PC-9 (cell line): ENCODE measurements at regions not wholly inside any gene's neighbourhood (a gene's known extent, or its start where the extent isn't known, plus 50 kb on each side); places are given as distances from the start of the nearest gene placed in this dataset.

Source experiments
- BruUV-seq: library from RNA; stranded (reverse); fragments of 400-500 nt; replicated peaks from 2 replicates; lab custom pipeline; 2021; lab: Mats Ljungman, UMichigan
- CTCF ChIA-PET: fragments of 300-600 bp; sonication (Branson Sonifier 250); formaldehyde crosslinking; loops from one replicate; lab custom pipeline; 2022; ENCODE audit warnings: antibody characterized with exemption; lab: Charles Lee
- POLR2A ChIA-PET: fragments of 300-600 bp; sonication (Branson Sonifier 250); formaldehyde crosslinking; loops from one replicate; lab custom pipeline; 2022; ENCODE audit warnings: antibody characterized with exemption; ENCODE audit not compliant: unreplicated experiment; lab: Charles Lee
- DNase-seq, 2 experiments: peaks; one replicate each; pipeline versions ENCODE4 v3.0.0 to v3.0.0-alpha.2; 2015 to 2022; ENCODE audit warnings: mixed read lengths in 1 of 2
- H2AFZ ChIP-seq: fragments of 200-600 bp; sonication (generic); 2 replicates; pipeline ENCODE4 v1.8.1; 2017; ENCODE audit warnings: antibody characterized with exemption
- H3F3A ChIP-seq: fragments of 200-600 bp; sonication (generic); 2 replicates; pipeline ENCODE4 v1.8.1; 2017; ENCODE audit warnings: antibody characterized with exemption, mild to moderate bottlenecking, low read depth; ENCODE audit not compliant: insufficient read depth
- H3K27ac ChIP-seq: fragments of 200-600 bp; sonication (generic); 2 replicates; pipeline ENCODE4 v1.6.1; 2016; ENCODE audit warnings: mixed run types
- H3K27me3 ChIP-seq: fragments of 200-600 bp; sonication (generic); 2 replicates; pipeline ENCODE4 v1.6.1; 2016; ENCODE audit warnings: low read depth, mixed run types; ENCODE audit not compliant: insufficient read depth
- H3K36me3 ChIP-seq: fragments of 200-600 bp; sonication (generic); 2 replicates; pipeline ENCODE4 v1.6.1; 2016; ENCODE audit warnings: low read depth, mixed run types
- H3K4me1 ChIP-seq: fragments of 200-600 bp; sonication (generic); replicated peaks from 2 replicates; pipeline ENCODE4 v1.6.1; 2016; ENCODE audit warnings: mixed run types; ENCODE audit not compliant: insufficient read depth
- H3K4me2 ChIP-seq: fragments of 200-600 bp; sonication (generic); 2 replicates; pipeline ENCODE4 v1.6.1; 2017; ENCODE audit warnings: mixed run types
- H3K4me3 ChIP-seq: fragments of 200-600 bp; sonication (generic); 2 replicates; pipeline ENCODE4 v1.6.1; 2016; ENCODE audit warnings: mixed run types
- H3K79me2 ChIP-seq: fragments of 200-600 bp; sonication (generic); 2 replicates; pipeline ENCODE4 v1.6.1; 2017; ENCODE audit warnings: low read depth, mixed run types
- H3K9me2 ChIP-seq: fragments of 200-600 bp; sonication (generic); 2 replicates; pipeline ENCODE4 v1.8.1; 2017; ENCODE audit warnings: mild to moderate bottlenecking; ENCODE audit not compliant: insufficient read depth
- H3K9me3 ChIP-seq: fragments of 200-600 bp; sonication (generic); 2 replicates; pipeline ENCODE4 v1.8.1; 2016; ENCODE audit warnings: low read depth; ENCODE audit not compliant: insufficient read depth
- H4K20me1 ChIP-seq: fragments of 200-600 bp; sonication (generic); 2 replicates; pipeline ENCODE4 v1.8.1; 2017; ENCODE audit not compliant: insufficient read depth
- CTCF ChIP-seq: fragments of 200-600 bp; sonication (generic); conservative IDR thresholded peaks from 2 replicates; pipeline ENCODE4 v1.6.1; 2017; ENCODE audit warnings: mixed run types, antibody characterized with exemption, mild to moderate bottlenecking, moderate library complexity
- EZH2 ChIP-seq: fragments of 200-600 bp; sonication (generic); IDR thresholded peaks from 2 replicates; pipeline ENCODE4 v1.8.0; 2017; ENCODE audit warnings: antibody characterized with exemption, low read depth
- intact Hi-C: fragments of 100-400 bp; cut with micrococcal nuclease; formaldehyde crosslinking; loops from one replicate; pipeline ENCODE4 v1.10.0; 2022; ENCODE audit not compliant: unreplicated experiment

GRCh38 chr1:81710857-81711256 lies 89.9 kb upstream of the ADGRL2 start:
- POLR2A ChIA-PET = no interaction called here
- peaks cover 17% of the 10 kb centered on the region for H3K4me1 ChIP-seq
- H3K79me2 ChIP-seq = peaks cover 44% of the 10 kb centered on the region
- no peak overlapping the region for H3K4me3 ChIP-seq
- DNase-seq = no peak
- H3K27ac ChIP-seq = no peak overlapping the region
- CTCF ChIA-PET = no interaction called here
- no TSS peak for BruUV-seq
- H3K27me3 ChIP-seq = no peaks in the 10 kb centered on the region
- H3K4me2 ChIP-seq = no peak overlapping the region
- H3K9me3 ChIP-seq = peaks cover 6% of the 10 kb centered on the region
- H4K20me1 ChIP-seq = no peaks in the 10 kb centered on the region; the same call in 1 of the 2 replicates
- H2AFZ ChIP-seq = no peak overlapping the region
- 0 out of 2 replicates have a peak, but pooled peaks cover 4% of the 10 kb centered on the region for H3K36me3 ChIP-seq
- H3K9me2 ChIP-seq = no peaks in the 10 kb centered on the region
- TF ChIP-seq CTCF (no peak), EZH2 (no peak)
- intact Hi-C loops = no loop called here
- H3F3A ChIP-seq = peaks cover 12% of the 10 kb centered on the region; the same call in 1 of the 2 replicates

- 0 out of 2 replicates have a peak, but pooled peaks cover 4% of the 10 kb centered on the region for H3K36me3 ChIP-seq
- intact Hi-C loops = no loop called here
- CTCF ChIA-PET = no interaction called here
Observed at GRCh38 chr1:81708250-81708649, 92.5 kb upstream of the ADGRL2 start.

GRCh38 chr1:81706650-81707435 lies 93.9 kb upstream of the ADGRL2 start:
- H3K9me2 ChIP-seq = no peaks in the 10 kb centered on the region
- H3F3A ChIP-seq = peaks cover 31% of the 10 kb centered on the region
- peak overlapping the region; percentile 82 for H3K27ac ChIP-seq
- ChIA-PET CTCF (no interaction called here), POLR2A (interaction anchor here (0.8 kb wide), 1 partner anchor 117 kb away, joined by 7 read pairs; no protein-coding TSS in a partner anchor)
- peaks cover 60% of the 10 kb centered on the region for H3K79me2 ChIP-seq
- TF ChIP-seq CTCF (no peak), EZH2 (no peak)
- H2AFZ ChIP-seq = no peak overlapping the region
- BruUV-seq = no TSS peak
- H3K4me3 ChIP-seq = no peak overlapping the region
- H4K20me1 ChIP-seq = no peaks in the 10 kb centered on the region; the same call in 1 of the 2 replicates
- peaks cover 6% of the 10 kb centered on the region for H3K9me3 ChIP-seq
- peak overlapping the region; percentile 42 for H3K4me2 ChIP-seq
- no peaks in the 10 kb centered on the region for H3K27me3 ChIP-seq
- intact Hi-C loops = no loop called here
- H3K4me1 ChIP-seq = peaks cover 54% of the 10 kb centered on the region
- DNase-seq = peak in 1 of 2 experiments; percentile 80
- 0 out of 2 replicates have a peak, but pooled peaks cover 4% of the 10 kb centered on the region for H3K36me3 ChIP-seq

More at GRCh38 chr1:81708250-81708649, 92.5 kb upstream of the ADGRL2 start:
- no peaks in the 10 kb centered on the region for H3K27me3 ChIP-seq
- POLR2A ChIA-PET = no interaction called here
- H3K4me2 ChIP-seq = no peak overlapping the region
- DNase-seq = no peak
- H3K4me1 ChIP-seq = peaks cover 39% of the 10 kb centered on the region
- no peak overlapping the region for H3K4me3 ChIP-seq
- no peaks in the 10 kb centered on the region; the same call in 1 of the 2 replicates for H4K20me1 ChIP-seq
- TF ChIP-seq CTCF (no peak), EZH2 (no peak)
- BruUV-seq = no TSS peak
- H3K79me2 ChIP-seq = peaks cover 56% of the 10 kb centered on the region
- H2AFZ ChIP-seq = no peak overlapping the region
- H3K9me2 ChIP-seq = no peaks in the 10 kb centered on the region
- peaks cover 28% of the 10 kb centered on the region for H3F3A ChIP-seq
- H3K27ac ChIP-seq = no peak overlapping the region
- H3K9me3 ChIP-seq = peaks cover 6% of the 10 kb centered on the region
